Gastrocnemius medialis (tissue), 4 donors: ENCODE measurements at regions not wholly inside any gene's neighbourhood (a gene's known extent, or its start where the extent isn't known, plus 50 kb on each side); places are given as distances from the start of the nearest gene placed in this dataset.

Source experiments
- CTCF ChIP-seq, 5 experiments: fragments of 450-650 bp in 3 of 5; fragments of 200-600 bp in 2 of 5; sonication (generic) in 2 of 5; IDR thresholded peaks in 4 of 5; conservative IDR thresholded peaks in 1 of 5; 1 replicate in 4 of 5; 2 replicates in 1 of 5; pipeline ENCODE4 v1.5.1; 2016 to 2019; ENCODE audit warnings: antibody characterized with exemption in 5 of 5, mild to moderate bottlenecking in 3 of 5, moderate library complexity in 3 of 5
- POLR2A ChIP-seq, 2 donors: fragments of 450-650 bp; IDR thresholded peaks; one replicate each; pipeline ENCODE4 v1.6.1; 2017; ENCODE audit warnings: antibody characterized with exemption in 2 of 2, mild to moderate bottlenecking in 2 of 2, moderate library complexity in 2 of 2

DNA sequence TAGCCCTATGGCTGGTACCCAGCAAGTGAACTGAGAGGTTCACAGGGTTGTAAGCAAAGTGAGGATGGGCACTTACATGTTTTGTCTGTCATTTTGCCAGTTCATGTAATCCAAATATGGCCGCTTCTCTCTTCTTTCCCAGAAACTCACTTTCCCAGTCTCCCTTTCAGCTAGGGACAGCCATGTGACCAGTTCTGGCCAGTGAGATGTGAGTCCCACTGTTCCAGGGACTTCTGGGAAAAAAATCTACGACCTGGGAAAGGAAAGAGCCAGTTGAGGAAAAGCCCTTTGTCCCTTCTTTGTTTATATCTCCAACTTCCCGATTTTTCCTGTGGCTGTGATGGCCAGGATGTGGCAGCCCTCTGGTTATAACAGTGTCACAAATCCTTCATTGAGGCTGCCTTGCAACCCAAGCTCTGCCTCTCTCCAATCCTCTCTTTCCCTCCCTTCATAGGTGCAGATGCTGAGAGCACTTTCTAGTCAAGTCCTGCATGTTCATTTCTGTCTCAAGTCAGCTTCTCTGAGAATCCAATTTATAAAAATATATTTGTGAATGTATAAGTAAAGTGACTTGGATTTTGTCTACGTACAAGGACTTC lies 148.6 kb upstream of the ZFP64 start:
- TF ChIP-seq CTCF (IDR thresholded peaks at IDR 0.05 in 4 of 5, conservative IDR thresholded peaks at IDR 0.05 in 1 of 5), result no peak
- no peak for TF ChIP-seq POLR2A (IDR thresholded peaks at IDR 0.05)
